Hepatocyte (in vitro differentiated cells): ENCODE measurements at regions not wholly inside any gene's neighbourhood (a gene's known extent, or its start where the extent isn't known, plus 50 kb on each side); places are given as distances from the start of the nearest gene placed in this dataset.

Source experiments
- DNase-seq: peaks from one replicate; pipeline ENCODE4 v3.0.0-alpha.2; 2016; ENCODE audit warnings: low spot score
- H2AFZ ChIP-seq: fragments of 200-600 bp; sonication (generic); 2 replicates; pipeline ENCODE4 v1.6.0; 2016; ENCODE audit warnings: antibody characterized with exemption, mild to moderate bottlenecking
- H3K27ac ChIP-seq: fragments of 200-600 bp; sonication (generic); 2 replicates; pipeline ENCODE4 v1.5.1; 2016; ENCODE audit warnings: mild to moderate bottlenecking
- H3K27me3 ChIP-seq: fragments of 200-600 bp; sonication (generic); 2 replicates; pipeline ENCODE4 v1.6.1; 2016
- H3K36me3 ChIP-seq: fragments of 200-600 bp; sonication (generic); replicated peaks from 2 replicates; pipeline ENCODE4 v1.5.1; 2016; ENCODE audit warnings: low read depth; ENCODE audit not compliant: insufficient read depth
- H3K4me1 ChIP-seq: fragments of 200-600 bp; sonication (generic); 2 replicates; pipeline ENCODE4 v1.5.1; 2016; ENCODE audit warnings: mild to moderate bottlenecking, moderate library complexity; ENCODE audit not compliant: insufficient read depth
- H3K4me2 ChIP-seq: fragments of 200-600 bp; sonication (generic); 2 replicates; pipeline ENCODE4 v1.6.0; 2016
- H3K4me3 ChIP-seq: fragments of 200-600 bp; sonication (generic); 2 replicates; pipeline ENCODE4 v1.5.1; 2016; ENCODE audit warnings: mild to moderate bottlenecking
- H3K79me2 ChIP-seq: fragments of 200-600 bp; sonication (generic); 2 replicates; pipeline ENCODE4 v1.6.0; 2017; ENCODE audit warnings: mild to moderate bottlenecking
- H3K9me2 ChIP-seq: fragments of 200-600 bp; sonication (generic); replicated peaks from 2 replicates; pipeline ENCODE4 v1.6.0; 2017; ENCODE audit warnings: mild to moderate bottlenecking; ENCODE audit not compliant: insufficient read depth
- H3K9me3 ChIP-seq: fragments of 200-600 bp; sonication (generic); 2 replicates; pipeline ENCODE4 v1.5.1; 2016; ENCODE audit warnings: low read depth, mild to moderate bottlenecking
- H4K20me1 ChIP-seq: fragments of 200-600 bp; sonication (generic); 2 replicates; pipeline ENCODE4 v1.6.0; 2016; ENCODE audit warnings: mild to moderate bottlenecking; ENCODE audit not compliant: insufficient read depth, poor library complexity, severe bottlenecking
- EZH2 ChIP-seq: fragments of 200-600 bp; sonication (generic); IDR thresholded peaks from 2 replicates; pipeline ENCODE4 v1.6.1; 2016; ENCODE audit warnings: antibody characterized with exemption, mild to moderate bottlenecking, borderline replicate concordance
- EZH2phosphoT487 ChIP-seq: fragments of 200-600 bp; sonication (generic); IDR thresholded peaks from one replicate; pipeline ENCODE4 v1.6.1; 2018; ENCODE audit warnings: antibody characterized with exemption, mild to moderate bottlenecking, low read depth, moderate library complexity; ENCODE audit not compliant: unreplicated experiment, severe bottlenecking
- WGBS: methylation state at CpG from one replicate; pipeline ENCODE4 v1.1.6; 2016; ENCODE audit warnings: low lambda C conversion rate; ENCODE audit errors: missing lambda C conversion rate; 5-methylcytosine and 5-hydroxymethylcytosine counted together
- TF ChIP-seq, protein P1 (sequence below): fragments of 200-600 bp; sonication (generic); IDR thresholded peaks from 2 replicates; pipeline ENCODE4 v1.5.1; 2016; ENCODE audit warnings: antibody characterized with exemption, mild to moderate bottlenecking; ENCODE audit not compliant: poor library complexity

- no peak overlapping the region for H3K27ac ChIP-seq
- no peak overlapping the region for H3K4me2 ChIP-seq
These were observed 636.1 kb downstream of the PSAT1 start for GRCh38 chr9:78932849-78933627.

GRCh38 chr9:78934880-78935279 is 636.9 kb upstream of the TLE4 start:
- Histone ChIP-seq H3K27me3 (no peaks in the 10 kb centered on the region), H3K4me3 (no peak overlapping the region), H3K27ac (no peak overlapping the region), H3K9me3 (no peaks in the 10 kb centered on the region), H3K4me2 (no peak overlapping the region), H3K79me2 (no peaks in the 10 kb centered on the region), H3K4me1 (no peaks in the 10 kb centered on the region), H3K36me3 (no peaks in the 10 kb centered on the region), H2AFZ (no peak overlapping the region), H3K9me2 (no peaks in the 10 kb centered on the region), H4K20me1 (no peaks in the 10 kb centered on the region)
- TF ChIP-seq EZH2phosphoT487: no peak
- TF ChIP-seq, protein P1, sequence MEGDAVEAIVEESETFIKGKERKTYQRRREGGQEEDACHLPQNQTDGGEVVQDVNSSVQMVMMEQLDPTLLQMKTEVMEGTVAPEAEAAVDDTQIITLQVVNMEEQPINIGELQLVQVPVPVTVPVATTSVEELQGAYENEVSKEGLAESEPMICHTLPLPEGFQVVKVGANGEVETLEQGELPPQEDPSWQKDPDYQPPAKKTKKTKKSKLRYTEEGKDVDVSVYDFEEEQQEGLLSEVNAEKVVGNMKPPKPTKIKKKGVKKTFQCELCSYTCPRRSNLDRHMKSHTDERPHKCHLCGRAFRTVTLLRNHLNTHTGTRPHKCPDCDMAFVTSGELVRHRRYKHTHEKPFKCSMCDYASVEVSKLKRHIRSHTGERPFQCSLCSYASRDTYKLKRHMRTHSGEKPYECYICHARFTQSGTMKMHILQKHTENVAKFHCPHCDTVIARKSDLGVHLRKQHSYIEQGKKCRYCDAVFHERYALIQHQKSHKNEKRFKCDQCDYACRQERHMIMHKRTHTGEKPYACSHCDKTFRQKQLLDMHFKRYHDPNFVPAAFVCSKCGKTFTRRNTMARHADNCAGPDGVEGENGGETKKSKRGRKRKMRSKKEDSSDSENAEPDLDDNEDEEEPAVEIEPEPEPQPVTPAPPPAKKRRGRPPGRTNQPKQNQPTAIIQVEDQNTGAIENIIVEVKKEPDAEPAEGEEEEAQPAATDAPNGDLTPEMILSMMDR: no peak
- TF ChIP-seq EZH2: no peak
- 94% methylated on average over 1 of the region's 1 CpG for WGBS
- no peak for DNase-seq

More at GRCh38 chr9:78932849-78933627, 636.1 kb downstream of the PSAT1 start:
- Histone ChIP-seq H3K79me2 (no peaks in the 10 kb centered on the region), H3K4me3 (no peak overlapping the region), H2AFZ (no peak overlapping the region), H3K9me3 (no peaks in the 10 kb centered on the region), H3K9me2 (no peaks in the 10 kb centered on the region), H4K20me1 (no peaks in the 10 kb centered on the region), H3K4me1 (no peaks in the 10 kb centered on the region), H3K36me3 (no peaks in the 10 kb centered on the region), H3K27me3 (no peaks in the 10 kb centered on the region)
- TF ChIP-seq, protein P1: no peak
- TF ChIP-seq EZH2phosphoT487 (no peak), EZH2 (no peak)
- 66% methylated on average over 4 of the region's 4 CpGs for WGBS
- no peak for DNase-seq

DNA sequence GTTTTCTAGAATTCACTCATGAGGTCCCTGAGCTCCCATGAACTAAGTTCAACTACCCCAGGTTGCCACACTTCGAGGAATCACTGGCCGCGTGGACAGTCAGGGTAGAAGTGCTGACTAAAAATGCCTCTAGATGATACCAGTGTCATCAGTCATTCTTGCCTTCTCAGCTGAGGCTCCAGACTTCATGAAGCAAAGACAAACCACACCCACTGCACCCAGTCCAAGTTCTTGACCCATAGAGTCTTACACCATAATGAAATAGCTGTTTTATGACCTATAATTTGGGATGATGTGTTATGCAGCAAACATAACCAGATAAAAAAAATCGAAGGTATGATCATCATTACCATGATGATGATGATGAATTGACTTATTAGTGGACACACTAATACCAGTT is 632.9 kb upstream of the TLE4 start:
- Histone ChIP-seq H3K9me2 (no peaks in the 10 kb centered on the region), H3K27ac (no peak overlapping the region), H3K4me1 (no peaks in the 10 kb centered on the region), H3K4me3 (no peak overlapping the region), H3K4me2 (no peak overlapping the region), H3K9me3 (no peaks in the 10 kb centered on the region), H4K20me1 (no peaks in the 10 kb centered on the region), H3K27me3 (no peaks in the 10 kb centered on the region), H3K79me2 (no peaks in the 10 kb centered on the region), H3K36me3 (no peaks in the 10 kb centered on the region), H2AFZ (no peak overlapping the region)
- TF ChIP-seq, protein P1: no peak
- TF ChIP-seq EZH2: no peak
- no peak for TF ChIP-seq EZH2phosphoT487
- 68% methylated on average over 4 of the region's 4 CpGs for WGBS
- DNase-seq: no peak
